ENCODE measurements at regions not wholly inside any gene's neighbourhood (a gene's known extent, or its start where the extent isn't known, plus 50 kb on each side); places are given as distances from the start of the nearest gene placed in this dataset.

DNA sequence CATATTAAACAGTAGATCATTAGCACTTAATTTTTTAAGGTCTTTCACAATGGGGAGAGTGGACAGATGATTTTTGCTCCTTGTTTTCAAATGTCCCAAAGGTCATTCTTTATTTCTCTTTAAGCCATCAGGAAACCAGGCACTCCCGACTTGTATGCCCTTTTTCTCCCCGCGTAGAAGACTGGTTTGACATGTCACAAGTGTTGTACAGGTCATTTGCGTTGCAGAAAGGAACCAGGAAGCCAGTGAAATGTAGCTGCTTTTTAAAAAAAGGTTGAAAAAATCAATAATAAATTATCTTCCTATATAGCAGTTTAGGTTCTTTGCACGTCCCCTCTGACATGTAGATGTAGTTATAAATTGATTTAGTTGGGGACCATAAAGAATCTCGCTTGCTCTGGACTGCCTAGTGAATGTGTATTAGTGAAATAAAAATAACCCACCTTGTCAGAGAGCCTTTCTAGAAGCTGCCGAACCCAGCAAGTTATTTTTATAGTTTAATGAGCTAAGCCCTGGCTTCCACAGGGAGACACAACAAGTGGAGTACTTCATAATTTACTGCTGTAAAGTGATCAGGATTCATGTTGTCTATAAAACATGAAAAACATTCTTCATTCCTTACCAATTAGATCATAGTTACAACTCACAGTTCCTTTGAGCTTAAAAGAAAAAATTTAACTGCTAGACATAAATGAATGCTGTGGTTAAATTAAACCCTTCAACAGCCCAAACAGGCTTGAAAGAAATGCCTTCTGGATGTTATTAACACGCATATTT is 404.6 kb downstream of the CSNK1G3 start:
- no peak for FAIRE-seq
- DNase-seq (ENCODE audit: extremely low spot score, insufficient read length, low read depth): no peak

DNA sequence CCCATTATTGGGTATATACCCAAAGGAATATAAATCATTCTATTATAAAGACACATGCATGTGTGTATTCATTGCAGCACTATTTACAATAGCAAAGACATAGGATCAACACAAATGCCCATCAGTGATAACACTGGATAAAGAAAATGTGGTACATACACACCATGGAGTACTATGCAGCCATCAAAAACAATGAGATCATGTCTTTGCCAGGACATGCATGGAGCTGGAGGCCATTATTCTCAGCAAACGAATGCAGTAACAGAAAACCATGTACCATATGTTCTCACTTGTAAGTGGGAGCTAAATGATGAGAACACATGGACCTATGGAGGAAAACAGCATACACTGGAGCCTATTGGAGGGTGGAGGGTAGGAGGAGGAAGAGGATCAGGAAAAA is 402.4 kb downstream of the CSNK1G3 start:
- FAIRE-seq (no peak), DNase-seq (ENCODE audit: extremely low spot score, insufficient read length, low read depth) (no peak)

DNA sequence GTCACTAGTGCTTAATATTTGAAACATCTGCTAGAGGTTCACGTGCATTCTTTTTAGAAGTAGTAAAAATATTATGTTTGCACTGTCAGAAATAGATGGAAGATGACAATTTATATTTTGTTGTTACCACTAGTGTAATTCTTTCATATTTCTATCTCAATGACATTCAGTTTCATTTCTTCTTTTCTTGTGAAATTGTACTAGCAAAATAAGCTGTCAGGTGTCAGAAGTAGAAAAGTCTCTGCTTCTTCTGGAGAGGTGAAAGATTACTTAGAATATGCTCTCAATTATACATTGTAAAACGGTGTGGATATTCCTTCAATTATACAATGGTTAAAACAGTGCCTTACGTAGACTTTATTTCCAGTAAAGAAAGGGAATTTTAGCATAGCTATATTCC is 395.4 kb downstream of the CSNK1G3 start:
- no peak for FAIRE-seq
- DNase-seq (ENCODE audit: extremely low spot score, insufficient read length, low read depth): no peak

DNA sequence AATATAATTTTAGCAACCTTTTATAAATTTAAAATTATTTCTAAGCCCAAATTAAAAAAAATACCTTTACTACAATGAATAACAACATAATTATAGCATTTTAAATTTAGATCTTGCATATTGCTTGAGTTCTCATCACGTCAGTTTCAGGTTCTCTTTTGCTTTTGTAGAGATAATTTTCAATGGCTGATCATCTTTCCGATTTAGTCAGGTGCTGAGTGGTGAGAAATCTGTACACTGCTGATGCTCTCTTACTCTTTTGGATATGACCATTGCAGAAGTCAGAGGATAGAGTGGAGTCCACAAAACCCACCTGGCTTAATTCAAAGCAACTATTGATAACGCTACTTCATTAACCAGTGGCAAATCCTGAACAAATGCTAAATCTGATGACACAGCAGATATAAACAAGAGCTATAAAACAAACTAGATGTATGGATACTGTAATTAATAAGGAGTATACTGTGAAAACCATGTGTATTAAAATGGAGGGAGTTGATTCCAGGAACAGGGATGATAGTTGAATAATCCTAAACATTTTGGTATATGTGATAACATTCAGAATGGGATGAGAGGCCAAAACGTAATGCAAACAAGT is 394.8 kb downstream of the CSNK1G3 start:
- FAIRE-seq: no peak
- DNase-seq (ENCODE audit: extremely low spot score, insufficient read length, low read depth): no peak

DNA sequence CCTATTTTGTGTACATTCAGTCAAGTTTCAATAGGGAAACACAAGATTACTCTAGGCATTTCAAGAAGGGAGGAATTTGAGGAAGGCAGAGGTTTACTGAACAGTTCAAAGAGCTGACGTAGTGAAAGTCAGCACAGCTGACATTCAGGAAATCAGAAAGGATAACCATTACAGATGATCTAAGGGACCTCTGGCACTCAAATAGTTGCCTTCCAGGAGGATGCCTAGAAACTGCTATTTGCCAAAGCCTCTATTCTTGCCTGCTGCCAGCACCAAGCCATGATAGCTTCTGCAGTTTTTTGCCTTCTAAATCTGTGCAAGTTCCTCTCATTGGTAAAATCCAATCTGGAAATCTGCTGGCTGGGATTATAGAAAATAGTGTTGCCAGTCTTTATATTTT is 373.1 kb downstream of the CSNK1G3 start:
- DNase-seq (ENCODE audit: extremely low spot score, insufficient read length, low read depth) (no peak), FAIRE-seq (no peak)

DNA sequence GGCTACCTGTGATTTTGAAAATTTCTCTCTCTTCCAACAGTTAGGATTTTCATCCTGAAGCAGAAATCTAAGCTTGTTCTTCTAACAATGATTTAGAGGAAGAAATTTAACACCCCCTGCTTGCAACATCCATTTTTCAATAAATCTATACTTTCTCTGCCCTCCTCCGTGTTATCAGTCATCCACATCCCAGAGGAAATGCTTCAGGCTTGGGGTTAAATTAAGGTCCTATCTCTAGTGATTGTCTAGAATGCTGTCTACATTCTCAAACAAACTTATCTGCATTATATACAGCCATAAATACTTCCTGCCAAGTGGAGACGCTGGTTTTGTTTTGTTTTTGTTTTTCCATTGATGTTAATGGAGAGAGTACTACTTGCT is 371.0 kb downstream of the CSNK1G3 start:
- DNase-seq (ENCODE audit: extremely low spot score, insufficient read length, low read depth) (no peak), FAIRE-seq (no peak)

DNA sequence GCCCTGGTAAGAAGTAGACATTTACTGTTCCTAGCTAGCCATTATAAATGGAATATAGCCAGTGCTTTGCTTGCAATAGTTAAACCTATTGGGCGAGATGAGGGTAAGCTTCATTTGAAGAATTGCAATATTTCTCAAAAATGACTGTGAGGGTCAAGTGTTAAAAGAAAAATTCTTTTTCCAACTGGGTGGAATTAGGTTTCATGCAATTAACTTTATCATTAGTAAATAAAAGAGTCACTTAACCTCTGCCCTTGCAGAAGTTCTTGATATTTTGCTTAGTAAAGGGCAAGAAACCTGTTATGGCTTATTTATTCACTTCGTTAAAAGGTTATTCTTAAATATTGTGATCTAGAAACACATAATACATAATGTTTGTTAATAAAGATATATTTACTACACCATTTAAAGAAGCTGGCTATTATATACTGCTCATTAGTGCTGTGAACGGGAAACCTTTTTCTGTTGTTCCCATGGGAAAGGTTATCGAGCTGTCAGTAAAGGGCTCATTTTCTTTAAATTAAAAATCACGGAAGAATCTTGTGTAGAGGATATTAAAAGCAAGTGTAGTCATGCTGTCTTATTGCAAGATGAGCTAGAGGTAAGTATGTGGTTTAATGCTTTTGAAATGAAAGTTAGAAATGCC is 370.5 kb downstream of the CSNK1G3 start:
- no peak for FAIRE-seq
- DNase-seq (ENCODE audit: extremely low spot score, insufficient read length, low read depth): no peak

DNA sequence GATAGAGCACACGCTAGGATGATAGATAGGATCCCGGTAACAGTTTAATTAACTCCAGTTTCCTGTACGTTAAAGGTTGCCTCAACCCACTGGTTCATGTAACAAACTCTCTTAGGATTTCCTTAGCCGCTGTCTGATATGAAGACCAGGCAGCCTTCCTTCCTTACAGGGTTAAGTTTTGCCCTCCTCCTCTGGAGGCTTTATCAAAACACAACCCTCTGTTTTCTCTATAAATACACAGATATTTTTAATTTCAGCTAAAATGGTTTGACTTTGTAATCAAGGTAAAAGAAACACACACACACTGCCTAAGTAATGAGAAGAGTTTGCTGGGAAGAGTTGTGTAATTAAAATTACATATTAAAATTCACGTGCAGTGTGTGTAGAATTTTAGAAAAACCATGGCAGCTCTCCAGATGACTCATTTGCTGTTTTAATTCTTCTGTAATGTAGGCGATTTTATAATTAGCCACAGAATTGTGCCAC is 369.8 kb downstream of the CSNK1G3 start:
- DNase-seq (ENCODE audit: extremely low spot score, insufficient read length, low read depth): no peak
- no peak for FAIRE-seq

DNA sequence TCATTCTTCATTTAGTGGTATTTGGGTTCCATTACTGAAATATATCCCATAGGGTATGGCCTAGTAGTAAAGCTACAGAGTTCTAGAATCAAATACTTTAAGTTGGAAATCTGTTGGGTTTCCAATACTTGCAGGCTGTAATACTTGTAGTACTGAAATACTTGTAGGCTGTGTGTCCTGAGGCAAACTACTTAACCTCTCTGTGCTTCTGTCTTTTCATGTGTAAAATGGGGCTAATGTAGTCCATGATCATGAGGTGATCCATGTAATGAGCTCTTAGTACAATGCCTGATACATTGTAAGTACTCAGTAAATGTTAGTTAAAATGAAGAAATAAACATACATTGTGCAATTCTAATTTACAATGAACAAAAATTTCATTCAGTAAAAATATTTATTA is 368.9 kb downstream of the CSNK1G3 start:
- FAIRE-seq (no peak), DNase-seq (ENCODE audit: extremely low spot score, insufficient read length, low read depth) (no peak)

DNA sequence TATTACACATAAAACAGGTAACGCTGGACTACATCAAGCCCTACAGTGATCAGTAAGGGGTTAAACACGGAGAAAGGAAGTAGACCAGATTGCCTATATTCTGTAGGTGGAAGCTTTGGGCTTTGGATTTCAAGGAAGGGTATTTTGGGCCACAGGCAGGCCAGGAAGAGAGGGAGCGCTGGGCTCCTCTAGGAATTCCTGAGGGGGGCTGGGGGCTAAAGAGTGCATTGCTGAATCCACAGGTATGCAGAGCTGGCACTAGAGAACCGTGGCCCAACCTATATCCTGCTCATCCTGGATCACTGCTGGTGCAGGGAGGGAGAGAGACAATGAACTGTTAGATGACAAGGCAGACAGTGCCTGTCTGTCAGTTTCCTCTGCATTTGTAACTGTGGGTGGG is 367.1 kb downstream of the CSNK1G3 start:
- FAIRE-seq: no peak
- no peak for DNase-seq (ENCODE audit: extremely low spot score, insufficient read length, low read depth)

DNA sequence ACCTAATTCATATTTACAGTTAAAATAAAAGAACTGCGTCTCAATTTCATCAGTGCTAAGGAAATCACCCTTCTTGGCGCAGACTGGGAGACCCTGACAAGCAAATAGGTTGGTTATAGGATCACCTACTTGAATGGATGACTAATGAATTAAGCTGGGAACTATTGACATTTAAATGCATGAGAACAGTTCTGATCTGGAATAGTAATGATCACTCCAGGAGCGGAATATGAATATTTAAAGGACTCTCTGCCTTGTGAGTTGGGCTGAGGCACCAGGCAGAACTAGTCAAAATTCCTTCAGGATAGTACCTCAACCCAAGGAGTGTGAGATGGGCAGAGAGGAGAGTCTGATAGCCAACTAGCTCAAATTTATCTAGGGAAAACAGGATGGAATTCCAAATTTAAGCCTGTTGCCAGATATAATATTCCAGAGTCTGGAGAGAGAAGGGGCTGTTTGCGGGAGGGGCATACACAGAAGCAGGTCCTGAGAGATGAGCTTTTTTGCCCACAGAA is 364.4 kb downstream of the CSNK1G3 start:
- FAIRE-seq: no peak

DNA sequence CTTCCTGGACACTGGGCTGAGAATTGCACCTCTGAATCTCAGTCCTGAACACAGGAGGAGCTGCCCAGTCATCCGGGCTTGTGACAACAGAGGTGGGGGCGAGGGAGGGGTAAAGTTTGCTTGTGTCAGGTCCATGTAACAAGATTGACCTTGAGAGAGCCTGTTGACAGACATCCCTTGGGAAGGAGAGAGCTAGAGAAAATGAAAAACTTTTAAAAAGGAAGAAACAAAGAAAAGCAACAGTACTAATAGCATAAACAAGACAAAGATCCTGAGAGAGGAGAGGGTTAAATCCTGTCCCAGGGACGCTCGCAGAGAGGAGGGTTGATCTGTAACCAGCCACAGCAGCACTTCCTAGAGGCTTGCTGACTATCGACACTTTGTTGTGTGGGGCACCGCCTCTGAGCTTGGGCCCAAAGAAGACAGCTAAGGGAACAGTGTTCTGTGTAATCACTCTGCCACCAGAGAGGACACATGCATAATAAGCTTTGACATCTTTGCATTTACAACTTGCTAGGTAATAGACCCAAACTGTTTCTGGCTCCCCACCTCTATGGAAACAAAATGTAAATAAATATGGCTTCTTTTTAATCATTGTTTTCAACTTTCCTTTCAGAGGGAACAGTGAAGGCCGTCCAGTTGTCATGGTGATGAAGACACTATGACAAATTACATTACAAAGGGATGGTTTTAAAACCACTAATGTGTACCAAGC is 363.7 kb downstream of the CSNK1G3 start:
- FAIRE-seq (no peak), DNase-seq (ENCODE audit: extremely low spot score, insufficient read length, low read depth) (no peak)

More for the DNA sequence above, 364.4 kb downstream of the CSNK1G3 start:
- no peak for DNase-seq (ENCODE audit: extremely low spot score, insufficient read length, low read depth)

DNA sequence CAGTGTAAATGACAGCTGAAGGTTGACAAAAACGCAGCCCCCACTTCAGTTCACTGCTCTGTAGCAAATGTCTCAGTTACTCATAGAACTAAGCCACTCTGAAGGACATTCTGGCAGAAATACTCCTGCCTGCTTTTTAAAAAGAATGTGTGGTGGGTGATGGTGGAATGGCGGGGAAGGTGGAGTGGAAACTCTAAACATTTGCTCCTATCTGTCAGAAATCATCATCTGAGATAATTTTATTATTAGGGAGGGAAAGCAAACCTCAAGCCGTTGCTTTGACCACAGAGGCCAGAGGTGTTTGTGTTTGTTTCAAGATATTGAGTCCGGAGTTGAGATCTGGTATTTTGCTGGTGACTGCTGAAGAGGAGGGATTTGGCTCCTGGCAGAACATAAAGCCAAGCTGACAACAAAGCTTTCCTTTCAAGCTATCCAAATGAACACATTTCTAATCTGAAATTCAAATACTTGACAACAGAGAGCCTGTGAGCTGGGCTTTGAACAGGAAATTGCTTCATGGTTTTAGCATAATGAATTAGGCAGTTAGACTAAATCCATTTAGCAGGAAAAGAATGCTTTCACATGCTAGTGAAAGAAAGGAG is 362.7 kb downstream of the CSNK1G3 start:
- DNase-seq (ENCODE audit: extremely low spot score, insufficient read length, low read depth) (no peak), FAIRE-seq (no peak)

DNA sequence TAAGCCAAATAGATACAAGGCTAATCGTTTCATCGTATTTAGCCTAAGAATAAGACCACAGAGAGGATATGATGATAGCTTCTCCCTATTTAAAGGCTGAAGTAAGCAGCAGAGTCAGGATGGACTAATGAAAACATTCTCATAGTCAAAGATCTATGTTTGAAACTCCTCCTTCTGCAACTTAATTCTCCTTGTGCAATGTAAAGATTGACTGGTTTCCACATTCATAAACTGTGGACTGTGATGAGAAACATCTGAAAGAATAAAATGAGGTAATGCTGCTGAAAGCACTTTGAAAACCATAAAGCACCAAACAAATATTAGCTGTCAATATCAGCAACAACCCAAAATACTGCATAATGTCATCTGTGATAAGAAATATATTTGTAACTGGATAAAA is 361.9 kb downstream of the CSNK1G3 start:
- FAIRE-seq (no peak), DNase-seq (ENCODE audit: extremely low spot score, insufficient read length, low read depth) (no peak)

DNA sequence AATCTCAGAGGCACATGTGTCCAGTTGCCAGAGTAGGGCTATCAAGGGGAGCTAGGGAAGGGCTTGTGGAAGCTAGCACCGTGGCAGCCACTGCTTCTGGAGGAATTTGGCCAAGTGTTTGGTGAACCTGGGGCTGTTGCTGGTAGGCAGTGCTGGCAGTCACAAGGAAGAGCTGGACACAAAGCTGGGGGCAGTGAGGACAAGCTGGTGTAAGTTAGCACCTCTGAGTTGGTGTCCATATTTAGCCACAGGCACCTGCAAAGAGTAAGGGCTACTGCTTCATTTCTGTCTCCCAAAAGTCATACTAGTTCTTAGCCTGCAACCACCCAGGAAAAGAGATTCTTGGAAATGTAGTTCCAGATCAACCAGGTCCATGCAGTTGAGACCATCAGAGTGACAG is 359.4 kb downstream of the CSNK1G3 start:
- FAIRE-seq: no peak
- no peak for DNase-seq (ENCODE audit: extremely low spot score, insufficient read length, low read depth)

DNA sequence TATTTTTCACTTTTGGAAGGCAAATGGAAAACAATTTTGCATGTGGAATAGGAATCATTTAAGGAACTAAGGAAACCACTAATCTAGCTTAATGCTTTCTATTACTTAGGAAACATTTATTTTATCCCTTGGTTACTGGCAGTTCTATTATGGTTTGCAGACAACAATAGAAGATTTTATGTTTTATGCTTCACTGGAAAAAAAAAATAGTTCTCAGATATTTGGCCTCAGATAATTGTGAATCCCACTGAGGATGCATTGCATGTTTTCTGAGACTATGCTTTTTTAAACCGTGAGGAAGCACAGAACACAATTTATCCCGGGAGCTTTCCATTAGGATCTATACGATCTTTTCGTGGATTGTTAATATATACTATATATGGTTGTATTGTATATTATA is 356.9 kb downstream of the CSNK1G3 start:
- DNase-seq (ENCODE audit: extremely low spot score, insufficient read length, low read depth): no peak
- no peak for FAIRE-seq

DNA sequence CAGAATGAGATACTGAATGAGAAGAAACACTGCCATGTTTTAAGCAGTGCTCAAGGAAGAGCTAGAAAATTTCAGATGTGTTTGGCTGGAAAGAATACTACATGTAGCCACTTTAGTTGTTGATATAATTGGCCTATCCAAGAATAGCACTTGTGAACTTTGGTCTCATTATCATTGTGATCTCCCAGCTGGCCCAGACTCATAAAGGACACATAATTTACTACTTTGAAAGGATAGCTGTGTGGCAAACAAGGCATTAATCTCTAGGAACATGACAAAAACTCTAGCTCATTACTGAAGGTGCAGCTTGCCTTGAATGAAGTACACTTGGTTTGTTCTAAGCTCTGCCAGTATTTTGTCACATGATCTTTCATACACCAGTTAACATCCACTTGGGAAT is 356.3 kb downstream of the CSNK1G3 start:
- no peak for DNase-seq (ENCODE audit: extremely low spot score, insufficient read length, low read depth)
- no peak for FAIRE-seq

DNA sequence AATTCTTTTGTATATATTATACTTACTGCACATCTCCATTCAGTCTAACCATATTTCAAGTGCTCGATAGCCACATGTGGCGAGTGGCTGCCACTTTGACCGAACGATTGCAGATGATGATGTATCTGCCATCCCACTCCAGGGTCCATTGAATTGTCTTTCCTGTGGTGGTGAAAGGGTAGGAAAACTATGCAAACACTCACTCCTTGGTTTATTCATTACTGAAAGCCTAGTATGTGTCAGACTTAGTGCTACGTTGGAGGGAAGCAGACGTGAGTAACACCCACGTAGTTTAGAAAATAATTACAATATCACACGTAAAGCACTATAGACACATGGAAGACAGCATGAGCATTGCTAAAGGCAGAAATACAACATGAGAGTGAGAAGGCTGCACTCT is 353.7 kb downstream of the CSNK1G3 start:
- DNase-seq (ENCODE audit: extremely low spot score, insufficient read length, low read depth): no peak
- no peak for FAIRE-seq

DNA sequence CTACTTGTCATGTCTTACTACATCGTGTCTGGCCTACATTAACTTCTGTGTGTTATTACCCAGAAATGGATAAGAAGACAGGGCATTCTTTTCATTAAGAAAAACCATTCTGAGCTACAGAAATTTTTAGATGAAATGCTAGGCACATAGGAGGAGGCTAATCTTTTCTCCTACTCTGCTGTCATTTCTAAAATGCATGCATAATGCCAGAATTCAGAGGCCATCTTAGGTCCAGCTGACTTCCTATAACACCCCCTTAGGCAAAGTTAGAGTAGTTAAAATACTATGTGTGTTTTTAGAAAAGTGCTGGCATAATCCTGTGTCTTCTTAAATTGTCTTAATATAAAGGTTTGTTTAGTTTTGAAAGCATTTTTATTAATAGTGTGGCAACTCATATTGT is 352.6 kb downstream of the CSNK1G3 start:
- FAIRE-seq (no peak), DNase-seq (ENCODE audit: extremely low spot score, insufficient read length, low read depth) (no peak)

DNA sequence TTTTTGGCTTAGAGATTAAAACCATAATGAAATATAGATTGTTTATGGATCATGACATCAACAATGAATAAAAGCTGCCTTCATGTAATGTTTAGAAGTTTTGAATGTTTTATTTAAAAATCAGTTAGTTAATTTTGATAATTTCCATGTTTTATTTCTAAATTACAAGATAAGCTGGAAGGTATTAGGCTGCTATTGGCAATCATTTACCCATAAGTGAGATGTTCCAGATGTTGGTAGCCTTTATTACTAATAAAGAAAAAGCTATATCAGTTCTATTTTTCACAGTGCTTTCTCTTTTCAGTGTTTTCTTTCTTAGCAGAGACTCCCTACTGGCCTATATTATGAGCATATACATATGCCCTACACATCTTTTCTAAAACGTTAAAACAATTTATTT is 347.0 kb downstream of the CSNK1G3 start:
- no peak for DNase-seq (ENCODE audit: extremely low spot score, insufficient read length, low read depth)
- no peak for FAIRE-seq

Measured in GM18507 (cell line).